HEK293 (cell line): ENCODE measurements at regions not wholly inside any gene's neighbourhood (a gene's known extent, or its start where the extent isn't known, plus 50 kb on each side); places are given as distances from the start of the nearest gene placed in this dataset.

ENCODE experiments used
- HIC1 ChIP-seq: fragments of 450-650 bp; formaldehyde crosslinking; IDR thresholded peaks from 2 replicates; pipeline ENCODE4 v1.5.1; 2016; ENCODE audit warnings: missing biosample characterization, missing genetic modification characterization
- HOXC10 ChIP-seq: sonication (generic); formaldehyde crosslinking; IDR thresholded peaks from 2 replicates; pipeline ENCODE4 v1.8.1; 2023; ENCODE audit warnings: mild to moderate bottlenecking, missing genetic modification reagents
- HOXD13 ChIP-seq: sonication (generic); formaldehyde crosslinking; IDR thresholded peaks from 2 replicates; pipeline ENCODE4 v1.8.0; 2022; ENCODE audit warnings: missing genetic modification reagents, borderline replicate concordance
- KLF10 ChIP-seq: fragments of 450-650 bp; IDR thresholded peaks from 2 replicates; pipeline ENCODE4 v1.5.1; 2018; ENCODE audit warnings: missing biosample characterization, mild to moderate bottlenecking, missing genetic modification characterization
- PRDM10 ChIP-seq: fragments of 450-650 bp; formaldehyde crosslinking; IDR thresholded peaks from 2 replicates; pipeline ENCODE4 v1.5.1; 2016; ENCODE audit warnings: missing biosample characterization, missing genetic modification characterization
- RBAK ChIP-seq: fragments of 450-650 bp; formaldehyde crosslinking; IDR thresholded peaks from 2 replicates; pipeline ENCODE4 v1.5.1; 2016; ENCODE audit warnings: missing biosample characterization, missing genetic modification characterization
- TCF7L2 ChIP-seq: IDR thresholded peaks from 2 replicates; pipeline ENCODE4 v1.6.1; 2011; ENCODE audit warnings: low read depth, mild to moderate bottlenecking, inconsistent platforms, low read length, moderate library complexity, borderline replicate concordance
- ZBTB44 ChIP-seq: fragments of 450-650 bp; IDR thresholded peaks from 2 replicates; pipeline ENCODE4 v1.5.1; 2018; ENCODE audit warnings: missing biosample characterization, mild to moderate bottlenecking, missing genetic modification characterization
- ZBTB8A ChIP-seq: fragments of 450-650 bp; formaldehyde crosslinking; IDR thresholded peaks from 2 replicates; pipeline ENCODE4 v1.5.1; 2016; ENCODE audit warnings: missing biosample characterization, missing genetic modification characterization
- ZEB2 ChIP-seq: fragments of 450-650 bp; formaldehyde crosslinking; IDR thresholded peaks from 2 replicates; pipeline ENCODE4 v1.5.1; 2016; ENCODE audit warnings: missing biosample characterization, missing genetic modification characterization
- ZIC2 ChIP-seq: fragments of 450-650 bp; formaldehyde crosslinking; IDR thresholded peaks from 2 replicates; pipeline ENCODE4 v1.5.1; 2016; ENCODE audit warnings: missing biosample characterization, missing genetic modification characterization
- ZNF112 ChIP-seq: fragments of 450-650 bp; formaldehyde crosslinking; IDR thresholded peaks from 2 replicates; pipeline ENCODE4 v1.5.0; 2017; ENCODE audit warnings: missing biosample characterization, missing genetic modification characterization
- ZNF132 ChIP-seq: fragments of 450-650 bp; formaldehyde crosslinking; IDR thresholded peaks from 2 replicates; pipeline ENCODE4 v1.5.1; 2017; ENCODE audit warnings: missing biosample characterization, missing genetic modification characterization, borderline replicate concordance
- ZNF169 ChIP-seq: fragments of 450-650 bp; formaldehyde crosslinking; IDR thresholded peaks from 2 replicates; pipeline ENCODE4 v1.5.1; 2016; ENCODE audit warnings: missing biosample characterization, missing genetic modification characterization
- ZNF18 ChIP-seq: fragments of 450-650 bp; formaldehyde crosslinking; IDR thresholded peaks from 2 replicates; pipeline ENCODE4 v1.5.1; 2016; ENCODE audit warnings: missing biosample characterization, missing genetic modification characterization
- ZNF248 ChIP-seq: fragments of 450-650 bp; formaldehyde crosslinking; IDR thresholded peaks from 2 replicates; pipeline ENCODE4 v1.5.1; 2017; ENCODE audit warnings: missing biosample characterization, missing genetic modification characterization
- ZNF274 ChIP-seq, 2 experiments: fragments of 200-500 bp in 1 of 2; fragments of 450-650 bp in 1 of 2; sonication (Bioruptor generic) in 1 of 2; formaldehyde crosslinking in 1 of 2; IDR thresholded peaks; 2 replicates each; pipeline versions ENCODE4 v1.5.1 to v1.6.1; 2014 to 2016; ENCODE audit warnings: borderline replicate concordance in 1 of 2, inconsistent platforms in 1 of 2, low read length in 1 of 2, missing biosample characterization in 1 of 2, missing genetic modification characterization in 1 of 2
- ZNF335 ChIP-seq: fragments of 450-650 bp; formaldehyde crosslinking; conservative IDR thresholded peaks from 2 replicates; pipeline ENCODE4 v1.5.1; 2016; ENCODE audit warnings: missing biosample characterization, missing genetic modification characterization
- ZNF404 ChIP-seq: fragments of 450-650 bp; formaldehyde crosslinking; IDR thresholded peaks from 2 replicates; pipeline ENCODE4 v1.5.1; 2017; ENCODE audit warnings: missing biosample characterization, missing genetic modification characterization
- ZNF449 ChIP-seq: fragments of 450-650 bp; formaldehyde crosslinking; IDR thresholded peaks from 2 replicates; pipeline ENCODE4 v1.5.1; 2017; ENCODE audit warnings: missing biosample characterization, mild to moderate bottlenecking, missing genetic modification characterization, moderate library complexity
- ZNF549 ChIP-seq: fragments of 450-650 bp; IDR thresholded peaks from 2 replicates; pipeline ENCODE4 v1.5.1; 2018; ENCODE audit warnings: missing biosample characterization, missing genetic modification characterization, mild to moderate bottlenecking, inconsistent platforms, moderate library complexity
- ZNF623 ChIP-seq: fragments of 450-650 bp; formaldehyde crosslinking; IDR thresholded peaks from 2 replicates; pipeline ENCODE4 v1.5.1; 2016; ENCODE audit warnings: missing biosample characterization, missing genetic modification characterization
- ZNF639 ChIP-seq: fragments of 450-650 bp; formaldehyde crosslinking; IDR thresholded peaks from 2 replicates; pipeline ENCODE4 v1.5.1; 2016; ENCODE audit warnings: missing biosample characterization, missing genetic modification characterization
- ZNF707 ChIP-seq: fragments of 450-650 bp; formaldehyde crosslinking; IDR thresholded peaks from 2 replicates; pipeline ENCODE4 v1.5.1; 2016; ENCODE audit warnings: missing biosample characterization, missing genetic modification characterization
- ZNF792 ChIP-seq: fragments of 450-650 bp; formaldehyde crosslinking; IDR thresholded peaks from 2 replicates; pipeline ENCODE4 v1.5.1; 2016; ENCODE audit warnings: missing biosample characterization, missing genetic modification characterization
- ZSCAN18 ChIP-seq: fragments of 450-650 bp; formaldehyde crosslinking; IDR thresholded peaks from 2 replicates; pipeline ENCODE4 v1.5.1; 2016; ENCODE audit warnings: missing biosample characterization, missing genetic modification characterization

GRCh38 chr3:126261037-126261436 is 80.7 kb upstream of the ALDH1L1 start (continued):
- TF ChIP-seq PRDM10 (tag by site-specific recombination), result peak; percentile 46
- no peak for TF ChIP-seq ZNF169 (tag by site-specific recombination)
- TF ChIP-seq ZBTB44 (tag by site-specific recombination), result no peak
- TF ChIP-seq HOXD13 (CRISPR knock-in tag), result peak; percentile 76; the same call in 1 of the 2 replicates
- no peak for TF ChIP-seq ZNF274 (IDR thresholded peaks at IDR 0.05; ENCODE audit: low read length)
- TF ChIP-seq ZNF274 (tag by site-specific recombination; IDR thresholded peaks at IDR 0.05; ENCODE audit: borderline replicate concordance), result no peak
- TF ChIP-seq ZNF132 (tag by site-specific recombination), result no peak
- TF ChIP-seq ZNF449, result peak; percentile 56; the same call in 1 of the 2 replicates
- no peak for TF ChIP-seq KLF10
- no peak for TF ChIP-seq ZNF112 (tag by site-specific recombination)
- TF ChIP-seq ZNF623 (tag by site-specific recombination), result no peak
- TF ChIP-seq TCF7L2, result peak; percentile 83
- TF ChIP-seq ZNF639 (tag by site-specific recombination), result no peak
- TF ChIP-seq HIC1 (tag by site-specific recombination), result no peak
- no peak for TF ChIP-seq ZNF404
- no peak for TF ChIP-seq RBAK (tag by site-specific recombination)
- no peak for TF ChIP-seq ZNF248
- no peak for TF ChIP-seq ZNF549 (tag by site-specific recombination)
- TF ChIP-seq ZNF18 (tag by site-specific recombination), result no peak
- TF ChIP-seq ZNF707, result no peak
- no peak for TF ChIP-seq HOXC10 (CRISPR knock-in tag)
- 0 out of 2 replicates have a peak, but pooled peaks have one; percentile 21 for TF ChIP-seq ZNF335
- TF ChIP-seq ZSCAN18 (tag by site-specific recombination), result peak; percentile 57; the same call in 1 of the 2 replicates
- peak; percentile 28; the same call in 1 of the 2 replicates for TF ChIP-seq ZEB2 (tag by site-specific recombination)
- TF ChIP-seq ZBTB8A, result peak; percentile 64
- no peak for TF ChIP-seq ZNF792 (tag by site-specific recombination)
- TF ChIP-seq ZIC2 (tag by site-specific recombination), result peak; percentile 53; the same call in 1 of the 2 replicates
